Trophoblast cell (in vitro differentiated cells and primary cell): ENCODE measurements at regions not wholly inside any gene's neighbourhood (a gene's known extent, or its start where the extent isn't known, plus 50 kb on each side); places are given as distances from the start of the nearest gene placed in this dataset.

Experiments used
- DNase-seq, 2 donors: peaks; one replicate each; pipeline ENCODE4 v3.0.0-alpha.2; 2016
- H2AFZ ChIP-seq: 2 replicates; pipeline ENCODE4 v1.6.1; 2013; ENCODE audit warnings: low read length, moderate library complexity, mild to moderate bottlenecking; ENCODE audit not compliant: insufficient read depth, poor library complexity
- H2AK5ac ChIP-seq: 2 replicates; pipeline ENCODE4 v1.6.1; 2013; ENCODE audit warnings: mild to moderate bottlenecking, low read length
- H2BK120ac ChIP-seq: 2 replicates; pipeline ENCODE4 v1.6.1; 2013; ENCODE audit warnings: low read length, mild to moderate bottlenecking, moderate library complexity; ENCODE audit not compliant: insufficient read depth, poor library complexity
- H2BK12ac ChIP-seq: 2 replicates; pipeline ENCODE4 v1.6.1; 2013; ENCODE audit warnings: mild to moderate bottlenecking, low read length, moderate library complexity
- H2BK5ac ChIP-seq: 2 replicates; pipeline ENCODE4 v1.6.1; 2013; ENCODE audit warnings: low read length, low read depth, moderate library complexity, mild to moderate bottlenecking; ENCODE audit not compliant: poor library complexity
- H3K14ac ChIP-seq: 2 replicates; pipeline ENCODE4 v1.6.1; 2013; ENCODE audit warnings: mild to moderate bottlenecking, low read length
- H3K18ac ChIP-seq: 2 replicates; pipeline ENCODE4 v1.6.1; 2013; ENCODE audit warnings: mild to moderate bottlenecking, low read length
- H3K23ac ChIP-seq: 2 replicates; pipeline ENCODE4 v1.6.1; 2013; ENCODE audit warnings: low read length
- H3K27ac ChIP-seq: 2 replicates; pipeline ENCODE4 v1.5.1; 2013; ENCODE audit warnings: low read depth, mild to moderate bottlenecking, inconsistent platforms, low read length, moderate library complexity
- H3K27me3 ChIP-seq: 2 replicates; pipeline ENCODE4 v1.6.1; 2013; ENCODE audit warnings: inconsistent platforms, mild to moderate bottlenecking, low read length, moderate library complexity; ENCODE audit not compliant: insufficient read depth
- H3K36me3 ChIP-seq, 2 experiments: 1 replicate in 1 of 2; 2 replicates in 1 of 2; pipeline ENCODE4 v1.6.1; 2013; ENCODE audit warnings: low read length in 2 of 2, mild to moderate bottlenecking in 2 of 2, moderate library complexity in 1 of 2; ENCODE audit not compliant: insufficient read depth in 2 of 2, control insufficient read depth in 1 of 2
- H3K4ac ChIP-seq: 2 replicates; pipeline ENCODE4 v1.6.1; 2013; ENCODE audit warnings: low read depth, mild to moderate bottlenecking, low read length, moderate library complexity
- H3K4me1 ChIP-seq, 2 experiments: 1 replicate in 1 of 2; 2 replicates in 1 of 2; pipeline ENCODE4 v1.6.1; 2013; ENCODE audit warnings: low read length in 2 of 2, mild to moderate bottlenecking in 2 of 2, moderate library complexity in 1 of 2; ENCODE audit not compliant: insufficient read depth in 2 of 2, control insufficient read depth in 1 of 2
- H3K4me2 ChIP-seq: 2 replicates; pipeline ENCODE4 v1.6.1; 2013; ENCODE audit warnings: inconsistent platforms, mild to moderate bottlenecking, low read length, moderate library complexity
- H3K4me3 ChIP-seq: 2 replicates; pipeline ENCODE4 v1.5.1; 2013; ENCODE audit warnings: mild to moderate bottlenecking, low read depth, low read length, inconsistent platforms
- H3K79me1 ChIP-seq: one replicate; pipeline ENCODE4 v1.6.1; 2013; ENCODE audit warnings: low read length
- H3K79me2 ChIP-seq: 2 replicates; pipeline ENCODE4 v1.6.1; 2013; ENCODE audit warnings: low read length, mild to moderate bottlenecking; ENCODE audit not compliant: control insufficient read depth, insufficient read depth, poor library complexity
- H3K9ac ChIP-seq: 2 replicates; pipeline ENCODE4 v1.6.1; 2013; ENCODE audit warnings: mild to moderate bottlenecking, low read length
- H3K9me3 ChIP-seq: 2 replicates; pipeline ENCODE4 v1.6.1; 2013; ENCODE audit warnings: low read depth, mild to moderate bottlenecking, control low read depth, inconsistent platforms, low read length; ENCODE audit not compliant: insufficient read depth
- H4K12ac ChIP-seq: 2 replicates; pipeline ENCODE4 v1.6.1; 2013; ENCODE audit warnings: low read depth, mild to moderate bottlenecking, low read length, moderate library complexity
- H4K8ac ChIP-seq: 2 replicates; pipeline ENCODE4 v1.6.1; 2013; ENCODE audit warnings: low read depth, mild to moderate bottlenecking, low read length, moderate library complexity
- H4K91ac ChIP-seq: one replicate; pipeline ENCODE4 v1.6.1; 2013; ENCODE audit warnings: low read depth, mild to moderate bottlenecking, low read length, moderate library complexity
- WGBS: extraction: QIAGEN DNeasy Blood & Tissue Kit; methylation state at CpG from one replicate; pipeline ENCODE4 v1.1.7; 2013; ENCODE audit warnings: missing lambda C conversion rate; ENCODE audit not compliant: insufficient read length, insufficient coverage; ENCODE audit errors: extremely low coverage; 5-methylcytosine and 5-hydroxymethylcytosine counted together

- no peak overlapping the region for H2BK12ac ChIP-seq
- no peak overlapping the region for H4K12ac ChIP-seq
- no peak overlapping the region for H3K4me2 ChIP-seq
- H3K36me3 ChIP-seq, result no peaks in the 10 kb centered on the region
- H3K4me1 ChIP-seq, result no peaks in the 10 kb centered on the region
- WGBS, result no CpG with 5 or more reads among the region's 5 CpGs
- H2AK5ac ChIP-seq, result no peak overlapping the region
- no peak overlapping the region for H3K18ac ChIP-seq
- no peak overlapping the region for H4K8ac ChIP-seq
- H3K27ac ChIP-seq, result no peak overlapping the region
- H3K14ac ChIP-seq, result no peak overlapping the region
- H2AFZ ChIP-seq, result no peak overlapping the region
- H3K79me2 ChIP-seq, result no peaks in the 10 kb centered on the region
- H2BK120ac ChIP-seq, result no peak overlapping the region
- H3K9ac ChIP-seq, result no peak overlapping the region
- H4K91ac ChIP-seq, result no peak overlapping the region
- no peaks in the 10 kb centered on the region for H3K9me3 ChIP-seq
- no peak overlapping the region for H3K23ac ChIP-seq
- no peak overlapping the region for H2BK5ac ChIP-seq
- no peaks in the 10 kb centered on the region for H3K79me1 ChIP-seq
- H3K4ac ChIP-seq, result no peak overlapping the region
- no peak for DNase-seq
- H3K27me3 ChIP-seq, result no peaks in the 10 kb centered on the region
- H3K4me3 ChIP-seq, result no peak overlapping the region
Measured at GRCh38 chr20:11694467-11694866, 223.2 kb upstream of the BTBD3 start.

GRCh38 chr20:11697055-11697454 is 220.6 kb upstream of the BTBD3 start:
- no peak overlapping the region for H2BK5ac ChIP-seq
- no peak overlapping the region for H3K23ac ChIP-seq
- no peak overlapping the region for H3K27ac ChIP-seq
- WGBS, result no CpG with 5 or more reads among the region's 3 CpGs
- no peaks in the 10 kb centered on the region for H3K36me3 ChIP-seq
- no peak overlapping the region for H2BK120ac ChIP-seq
- no peak overlapping the region for H3K14ac ChIP-seq
- H3K9ac ChIP-seq, result no peak overlapping the region
- no peak overlapping the region for H3K4me2 ChIP-seq
- no peak overlapping the region for H2AFZ ChIP-seq
- H4K91ac ChIP-seq, result no peak overlapping the region
- peak in 1 of 2 donors; percentile 10 for DNase-seq
- no peak overlapping the region for H2BK12ac ChIP-seq
- no peak overlapping the region for H2AK5ac ChIP-seq
- no peaks in the 10 kb centered on the region for H3K79me2 ChIP-seq
- no peaks in the 10 kb centered on the region for H3K27me3 ChIP-seq
- H4K12ac ChIP-seq, result no peak overlapping the region
- H3K4ac ChIP-seq, result no peak overlapping the region
- H3K79me1 ChIP-seq, result no peaks in the 10 kb centered on the region
- H3K4me1 ChIP-seq, result no peaks in the 10 kb centered on the region
- no peak overlapping the region for H3K4me3 ChIP-seq
- H4K8ac ChIP-seq, result no peak overlapping the region
- no peak overlapping the region for H3K18ac ChIP-seq
- no peaks in the 10 kb centered on the region for H3K9me3 ChIP-seq

GRCh38 chr20:11697646-11698045 is 220.0 kb upstream of the BTBD3 start:
- no peak overlapping the region for H2BK12ac ChIP-seq
- H3K18ac ChIP-seq, result no peak overlapping the region
- H2AK5ac ChIP-seq, result no peak overlapping the region
- H4K8ac ChIP-seq, result no peak overlapping the region
- no peak overlapping the region for H3K4me3 ChIP-seq
- no peak overlapping the region for H3K23ac ChIP-seq
- no peak overlapping the region for H3K4ac ChIP-seq
- no peak overlapping the region for H2BK120ac ChIP-seq
- H3K9me3 ChIP-seq, result no peaks in the 10 kb centered on the region
- H2AFZ ChIP-seq, result no peak overlapping the region
- no peaks in the 10 kb centered on the region for H3K4me1 ChIP-seq
- no peak overlapping the region for H3K14ac ChIP-seq
- no peak overlapping the region for H3K9ac ChIP-seq
- H3K27ac ChIP-seq, result no peak overlapping the region
- no peaks in the 10 kb centered on the region for H3K79me1 ChIP-seq
- no peaks in the 10 kb centered on the region for H3K79me2 ChIP-seq
- H3K4me2 ChIP-seq, result no peak overlapping the region
- no peak overlapping the region for H4K12ac ChIP-seq
- H2BK5ac ChIP-seq, result no peak overlapping the region
- no CpG with 5 or more reads among the region's 1 CpG for WGBS
- no peak for DNase-seq
- H4K91ac ChIP-seq, result peak overlapping the region; percentile 12
- H3K27me3 ChIP-seq, result no peaks in the 10 kb centered on the region
- H3K36me3 ChIP-seq, result no peaks in the 10 kb centered on the region

GRCh38 chr20:11698124-11698523 is 219.6 kb upstream of the BTBD3 start:
- Histone ChIP-seq H3K27ac (no peak overlapping the region), H4K12ac (no peak overlapping the region), H3K4me1 (no peaks in the 10 kb centered on the region), H2BK12ac (no peak overlapping the region), H2BK120ac (no peak overlapping the region), H3K23ac (no peak overlapping the region), H3K36me3 (no peaks in the 10 kb centered on the region), H3K4me3 (no peak overlapping the region), H3K79me1 (no peaks in the 10 kb centered on the region), H2AK5ac (no peak overlapping the region), H3K14ac (no peak overlapping the region), H3K9me3 (no peaks in the 10 kb centered on the region), H3K27me3 (no peaks in the 10 kb centered on the region), H2BK5ac (no peak overlapping the region), H2AFZ (no peak overlapping the region), H4K91ac (no peak overlapping the region), H3K4me2 (no peak overlapping the region), H3K18ac (no peak overlapping the region), H4K8ac (no peak overlapping the region), H3K4ac (no peak overlapping the region), H3K9ac (no peak overlapping the region), H3K79me2 (no peaks in the 10 kb centered on the region)
- DNase-seq, result peak in 1 of 2 donors; percentile 61
